MM.1S (cell line): ENCODE measurements at regions not wholly inside any gene's neighbourhood (a gene's known extent, or its start where the extent isn't known, plus 50 kb on each side); places are given as distances from the start of the nearest gene placed in this dataset.

Experiments
- CTCF ChIP-seq: fragments of 300-600 bp; sonication (generic); IDR thresholded peaks from 2 replicates; pipeline ENCODE4 v1.5.1; 2016; ENCODE audit warnings: antibody characterized with exemption, low read length, mixed read lengths
- EZH2 ChIP-seq: fragments of 300-600 bp; sonication (generic); optimal IDR thresholded peaks from 2 replicates; pipeline ENCODE3; 2017; ENCODE audit warnings: low read depth, mild to moderate bottlenecking, antibody characterized with exemption, low read length, mixed read lengths
- EZH2phosphoT487 ChIP-seq: fragments of 300-600 bp; sonication (generic); IDR thresholded peaks from 2 replicates; pipeline ENCODE4 v1.6.1; 2018; ENCODE audit warnings: antibody characterized with exemption, low read length

DNA sequence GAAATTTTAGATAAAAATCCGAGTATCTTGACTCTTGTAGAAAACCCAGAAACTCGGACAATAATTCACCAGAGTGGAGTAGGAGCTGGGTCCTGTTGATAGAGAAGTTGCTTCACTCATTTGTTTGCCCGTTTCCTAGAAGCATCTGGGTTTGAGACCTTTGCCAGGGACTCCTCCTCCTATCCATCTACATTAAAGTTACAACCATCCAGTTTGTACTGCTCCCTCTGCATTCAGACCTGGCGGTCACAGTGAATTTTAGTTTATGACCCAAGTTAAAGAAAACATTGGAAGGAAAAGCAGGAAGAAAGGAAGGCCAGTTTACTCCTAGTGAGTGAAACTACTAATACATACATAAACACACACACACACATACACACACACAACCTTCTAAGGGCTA is 64.6 kb downstream of the CLDN17 start:
- no peak for TF ChIP-seq EZH2
- no peak for TF ChIP-seq CTCF
- no peak for TF ChIP-seq EZH2phosphoT487
